NT2/D1 (cell line): ENCODE measurements at regions not wholly inside any gene's neighbourhood (a gene's known extent, or its start where the extent isn't known, plus 50 kb on each side); places are given as distances from the start of the nearest gene placed in this dataset.

Experiments used
- YY1 ChIP-seq: IDR thresholded peaks from 2 replicates; pipeline ENCODE4 v1.6.1; 2011; ENCODE audit not compliant: insufficient read length, insufficient read depth
- ZNF274 ChIP-seq: IDR thresholded peaks from 2 replicates; pipeline ENCODE4 v1.6.1; 2011; ENCODE audit warnings: mild to moderate bottlenecking, low read depth, low read length

- TF ChIP-seq YY1 (no peak), ZNF274 (no peak)
These were observed 121.3 kb downstream of the NDUFA10 start for GRCh38 chr2:239903803-239904202.
